Naive thymus-derived CD4-positive, alpha-beta T cell (primary cell): ENCODE measurements at regions not wholly inside any gene's neighbourhood (a gene's known extent, or its start where the extent isn't known, plus 50 kb on each side); places are given as distances from the start of the nearest gene placed in this dataset.
A peak's percentile ranks its signal among the peaks of the same experiment; 100 is the strongest.

ENCODE experiments used
- ATAC-seq: fragments of 150-1000 bp; cut with Tn5 transposase; 2 replicates; pipeline ENCODE4 v1.10.0; 2021; ENCODE audit warnings: mild to moderate bottlenecking, moderate library complexity
- CTCF ChIA-PET: fragments of 350-600 bp; sonication (Branson Sonifier 250); formaldehyde crosslinking; loops from one replicate; lab custom pipeline; 2021; ENCODE audit warnings: antibody characterized with exemption; lab: Charles Lee
- POLR2A ChIA-PET: fragments of 350-600 bp; sonication (Branson Sonifier 250); formaldehyde crosslinking; loops from one replicate; lab custom pipeline; 2021; ENCODE audit warnings: antibody characterized with exemption, inconsistent platforms; lab: Charles Lee
- DNase-seq, 9 donors: peaks; one replicate each; pipeline versions ENCODE4 v3.0.0 to v3.0.0-alpha.2; 2020 to 2022; ENCODE audit warnings: mixed read lengths in 1 of 9
- H3K27ac ChIP-seq: one replicate; pipeline ENCODE4 v1.7.0; 2013; ENCODE audit warnings: mild to moderate bottlenecking, low read depth, low read length, moderate library complexity
- H3K27me3 ChIP-seq, 2 donors: one replicate each; pipeline ENCODE4 v1.7.0; 2013; ENCODE audit warnings: low read length in 2 of 2, mild to moderate bottlenecking in 2 of 2, moderate library complexity in 2 of 2; ENCODE audit not compliant: control insufficient read depth in 2 of 2, insufficient read depth in 2 of 2
- H3K36me3 ChIP-seq, 3 experiments: 1 replicate in 2 of 3; 2 replicates in 1 of 3; pipeline ENCODE4 v1.7.0; 2013; ENCODE audit warnings: low read length in 3 of 3, mild to moderate bottlenecking in 3 of 3, moderate library complexity in 1 of 3; ENCODE audit not compliant: insufficient read depth in 3 of 3, control insufficient read depth in 2 of 3
- H3K4me1 ChIP-seq, 2 donors: one replicate each; pipeline ENCODE4 v1.7.0; 2013; ENCODE audit warnings: low read length in 2 of 2, mild to moderate bottlenecking in 2 of 2, moderate library complexity in 1 of 2; ENCODE audit not compliant: control insufficient read depth in 2 of 2, insufficient read depth in 2 of 2
- H3K4me3 ChIP-seq: 2 replicates; pipeline ENCODE4 v1.7.0; 2013; ENCODE audit warnings: mild to moderate bottlenecking, low read length
- H3K9me3 ChIP-seq, 3 experiments: 1 replicate in 2 of 3; 2 replicates in 1 of 3; pipeline ENCODE4 v1.7.0; 2013; ENCODE audit warnings: low read length in 3 of 3; ENCODE audit not compliant: control insufficient read depth in 2 of 3
- H3K27ac Mint-ChIP-seq, 9 donors: one replicate each; pipeline ENCODE4 v1.8.0; 2020 to 2022; ENCODE audit warnings: mixed read lengths in 9 of 9, mild to moderate bottlenecking in 8 of 9, moderate library complexity in 5 of 9, inconsistent platforms in 2 of 9
- H3K27me3 Mint-ChIP-seq, 5 donors: one replicate each; pipeline ENCODE4 v1.8.0; 2021 to 2022; ENCODE audit warnings: mixed read lengths in 5 of 5, mild to moderate bottlenecking in 1 of 5
- H3K36me3 Mint-ChIP-seq, 5 donors: one replicate each; pipeline ENCODE4 v1.8.0; 2020 to 2022; ENCODE audit warnings: mixed read lengths in 5 of 5, mild to moderate bottlenecking in 3 of 5, inconsistent platforms in 1 of 5
- H3K4me1 Mint-ChIP-seq, 7 donors: one replicate each; pipeline ENCODE4 v1.8.0; 2020 to 2022; ENCODE audit warnings: mixed read lengths in 7 of 7, mild to moderate bottlenecking in 3 of 7, inconsistent platforms in 1 of 7
- H3K4me3 Mint-ChIP-seq, 10 donors: one replicate each; pipeline ENCODE4 v1.8.0; 2020 to 2022; ENCODE audit warnings: mild to moderate bottlenecking in 10 of 10, mixed read lengths in 10 of 10, moderate library complexity in 6 of 10, inconsistent platforms in 2 of 10
- H3K9me3 Mint-ChIP-seq, 11 donors: one replicate each; pipeline ENCODE4 v1.8.0; 2020 to 2022; ENCODE audit warnings: mixed read lengths in 11 of 11, mild to moderate bottlenecking in 4 of 11, inconsistent platforms in 1 of 11, moderate library complexity in 1 of 11
- intact Hi-C, 2 donors: fragments of 100-400 bp; cut with micrococcal nuclease; formaldehyde crosslinking; loops; one replicate each; pipeline ENCODE4 v1.15.1; 2023

- Mint-ChIP-seq H3K27me3 (no peaks in the 10 kb centered on the region), H3K9me3 (peaks cover 0 to 3% (median 0%) of the 10 kb centered on the region in 11 donors)
- no peaks in the 10 kb centered on the region for H3K9me3 ChIP-seq
Observed at GRCh38 chr2:195413944-195414343, 243.1 kb upstream of the SLC39A10 start.

GRCh38 chr2:195413422-195413821 is 243.6 kb upstream of the SLC39A10 start:
- Mint-ChIP-seq H3K9me3 (peaks cover 0 to 3% (median 0%) of the 10 kb centered on the region in 11 donors), H3K4me3 (no peak overlapping the region), H3K36me3 (peaks cover 0 to 20% (median 0%) of the 10 kb centered on the region in 5 donors), H3K27me3 (no peaks in the 10 kb centered on the region), H3K27ac (no peak overlapping the region), H3K4me1 (peaks cover 0 to 19% (median 8%) of the 10 kb centered on the region in 7 donors)
- ChIA-PET CTCF (no interaction called here), POLR2A (no interaction called here)
- no peaks in the 10 kb centered on the region for H3K27me3 ChIP-seq
- no peaks in the 10 kb centered on the region for H3K9me3 ChIP-seq
- H3K4me3 ChIP-seq = no peak overlapping the region
- no peaks in the 10 kb centered on the region for H3K36me3 ChIP-seq
- intact Hi-C loops = no loop called here
- DNase-seq = no peak
- ATAC-seq = no peak
- H3K4me1 ChIP-seq = no peaks in the 10 kb centered on the region
- H3K27ac ChIP-seq = no peak overlapping the region

More at GRCh38 chr2:195413944-195414343, 243.1 kb upstream of the SLC39A10 start:
- Histone ChIP-seq H3K4me1 (no peaks in the 10 kb centered on the region), H3K27me3 (no peaks in the 10 kb centered on the region), H3K27ac (no peak overlapping the region), H3K36me3 (no peaks in the 10 kb centered on the region), H3K4me3 (no peak overlapping the region)
- ChIA-PET POLR2A (no interaction called here), CTCF (no interaction called here)
- DNase-seq = no peak
- ATAC-seq = no peak
- H3K4me1 Mint-ChIP-seq = peaks cover 0 to 19% (median 8%) of the 10 kb centered on the region in 7 donors
- peaks cover 0 to 19% (median 0%) of the 10 kb centered on the region in 5 donors for H3K36me3 Mint-ChIP-seq
- H3K27ac Mint-ChIP-seq = peak overlapping the region in 1 of 9 donors; percentile 25
- intact Hi-C loops = no loop called here
- H3K4me3 Mint-ChIP-seq = no peak overlapping the region

GRCh38 chr2:195411219-195411687 is 245.8 kb upstream of the SLC39A10 start:
- Mint-ChIP-seq H3K27ac (peak overlapping the region in 1 of 9 donors; percentile 57), H3K4me1 (peaks cover 0 to 19% (median 9%) of the 10 kb centered on the region in 7 donors), H3K4me3 (no peak overlapping the region), H3K27me3 (no peaks in the 10 kb centered on the region), H3K36me3 (peaks cover 0 to 22% (median 0%) of the 10 kb centered on the region in 5 donors), H3K9me3 (peaks cover 0 to 3% (median 0%) of the 10 kb centered on the region in 11 donors)
- Histone ChIP-seq H3K36me3 (no peaks in the 10 kb centered on the region), H3K27ac (no peak overlapping the region), H3K27me3 (no peaks in the 10 kb centered on the region), H3K4me1 (no peaks in the 10 kb centered on the region), H3K4me3 (no peak overlapping the region), H3K9me3 (no peaks in the 10 kb centered on the region)
- POLR2A ChIA-PET = no interaction called here
- intact Hi-C loops = no loop called here
- CTCF ChIA-PET = no interaction called here
- ATAC-seq = no peak
- no peak for DNase-seq

GRCh38 chr2:195410074-195410671 is 246.9 kb upstream of the SLC39A10 start:
- Histone ChIP-seq H3K9me3 (no peaks in the 10 kb centered on the region), H3K27me3 (no peaks in the 10 kb centered on the region), H3K4me1 (no peaks in the 10 kb centered on the region), H3K4me3 (no peak overlapping the region), H3K36me3 (no peaks in the 10 kb centered on the region), H3K27ac (no peak overlapping the region)
- DNase-seq = no peak
- ATAC-seq = no peak
- Mint-ChIP-seq H3K4me3 (no peak overlapping the region), H3K36me3 (peaks cover 0 to 25% (median 0%) of the 10 kb centered on the region in 5 donors), H3K9me3 (peaks cover 0 to 3% (median 0%) of the 10 kb centered on the region in 11 donors), H3K4me1 (peaks cover 0 to 20% (median 9%) of the 10 kb centered on the region in 7 donors), H3K27ac (no peak overlapping the region), H3K27me3 (no peaks in the 10 kb centered on the region)
- intact Hi-C loops = no loop called here
- POLR2A ChIA-PET = interaction anchor here (0.6 kb wide), 1 partner anchor 92 kb away, joined by 3 read pairs; no protein-coding TSS in a partner anchor
- CTCF ChIA-PET = no interaction called here

- H3K4me1 Mint-ChIP-seq = peaks cover 0 to 20% (median 10%) of the 10 kb centered on the region in 7 donors
- peaks cover 0 to 3% (median 0%) of the 10 kb centered on the region in 11 donors for H3K9me3 Mint-ChIP-seq
- ChIA-PET CTCF (no interaction called here), POLR2A (no interaction called here)
- no peak overlapping the region for H3K4me3 Mint-ChIP-seq
- no peak overlapping the region for H3K27ac ChIP-seq
- H3K9me3 ChIP-seq = no peaks in the 10 kb centered on the region
- H3K4me3 ChIP-seq = no peak overlapping the region
- H3K27ac Mint-ChIP-seq = peak overlapping the region in 1 of 9 donors; percentile 0
- peaks cover 0 to 31% (median 0%) of the 10 kb centered on the region in 5 donors for H3K36me3 Mint-ChIP-seq
- intact Hi-C loops = loop anchor here in 1 of 2 donors (5.0 kb wide), 1 partner anchor 168 kb away; no protein-coding TSS in a partner anchor
- no peaks in the 10 kb centered on the region for H3K27me3 Mint-ChIP-seq
- no peaks in the 10 kb centered on the region for H3K36me3 ChIP-seq
- DNase-seq (no peak), ATAC-seq (no peak)
- no peaks in the 10 kb centered on the region for H3K4me1 ChIP-seq
- H3K27me3 ChIP-seq = no peaks in the 10 kb centered on the region
Observed at GRCh38 chr2:195408811-195409210, 248.2 kb upstream of the SLC39A10 start.

DNA sequence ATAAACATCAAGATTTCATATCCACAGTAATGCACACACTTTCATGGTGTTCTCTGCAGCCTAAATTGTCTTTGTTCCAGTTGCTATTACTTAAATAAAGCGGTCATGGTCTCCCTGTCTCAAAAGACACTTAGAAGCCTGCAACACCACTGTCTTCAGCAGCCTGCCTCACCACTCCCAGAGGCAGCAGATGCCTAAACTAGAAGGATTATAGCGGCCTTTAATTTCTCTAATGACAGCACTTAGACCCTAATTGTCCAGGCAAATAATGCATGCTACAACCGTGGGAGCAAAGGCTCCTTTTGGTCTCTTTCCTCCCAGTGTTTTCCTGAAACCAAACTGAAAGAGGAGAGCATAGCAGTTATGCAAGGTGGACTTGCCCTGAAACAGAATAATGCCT is 248.8 kb upstream of the SLC39A10 start:
- ChIA-PET CTCF (no interaction called here), POLR2A (no interaction called here)
- DNase-seq (no peak), ATAC-seq (no peak)
- Histone ChIP-seq H3K27me3 (no peaks in the 10 kb centered on the region), H3K4me3 (no peak overlapping the region), H3K27ac (no peak overlapping the region), H3K9me3 (no peaks in the 10 kb centered on the region), H3K4me1 (no peaks in the 10 kb centered on the region), H3K36me3 (no peaks in the 10 kb centered on the region)
- H3K4me1 Mint-ChIP-seq = peaks cover 0 to 17% (median 5%) of the 10 kb centered on the region in 7 donors
- no peak overlapping the region for H3K4me3 Mint-ChIP-seq
- intact Hi-C loops = loop anchor here in 1 of 2 donors (5.0 kb wide), 1 partner anchor 169 kb away; no protein-coding TSS in a partner anchor
- H3K27ac Mint-ChIP-seq = peak overlapping the region in 1 of 9 donors; percentile 76
- H3K9me3 Mint-ChIP-seq = peaks cover 0 to 4% (median 0%) of the 10 kb centered on the region in 11 donors
- peaks cover 0 to 29% (median 0%) of the 10 kb centered on the region in 5 donors for H3K36me3 Mint-ChIP-seq
- H3K27me3 Mint-ChIP-seq = no peaks in the 10 kb centered on the region
